Spinal cord (tissue), 9 donors: ENCODE measurements at regions not wholly inside any gene's neighbourhood (a gene's known extent, or its start where the extent isn't known, plus 50 kb on each side); places are given as distances from the start of the nearest gene placed in this dataset.

ENCODE experiments used
- DNase-seq, 6 donors: peaks; one replicate each; pipeline versions ENCODE4 v3.0.0 to v3.0.0-alpha.2; 2013 to 2015; ENCODE audit warnings: low spot score in 6 of 6, low read depth in 4 of 6
- H3K27ac ChIP-seq: one replicate; pipeline ENCODE4 v1.5.1; 2013; ENCODE audit warnings: low read depth, low read length, control low read depth
- H3K27me3 ChIP-seq: one replicate; pipeline ENCODE4 v1.6.1; 2013; ENCODE audit warnings: low read length; ENCODE audit not compliant: control insufficient read depth, insufficient read depth
- H3K36me3 ChIP-seq: one replicate; pipeline ENCODE4 v1.6.1; 2013; ENCODE audit warnings: low read length; ENCODE audit not compliant: control insufficient read depth, insufficient read depth
- H3K4me1 ChIP-seq: one replicate; pipeline ENCODE4 v1.6.1; 2013; ENCODE audit warnings: low read length; ENCODE audit not compliant: control insufficient read depth, insufficient read depth
- H3K4me3 ChIP-seq: one replicate; pipeline ENCODE4 v1.5.1; 2013; ENCODE audit warnings: low read depth, low read length, control low read depth
- H3K9me3 ChIP-seq: one replicate; pipeline ENCODE4 v1.6.1; 2013; ENCODE audit warnings: low read length; ENCODE audit not compliant: control insufficient read depth, insufficient read depth
- WGBS: methylation state at CpG from one replicate; pipeline ENCODE4 v1.1.5; 2013; ENCODE audit warnings: missing lambda C conversion rate; ENCODE audit not compliant: insufficient coverage; 5-methylcytosine and 5-hydroxymethylcytosine counted together
- donor health status: healthy.

DNA sequence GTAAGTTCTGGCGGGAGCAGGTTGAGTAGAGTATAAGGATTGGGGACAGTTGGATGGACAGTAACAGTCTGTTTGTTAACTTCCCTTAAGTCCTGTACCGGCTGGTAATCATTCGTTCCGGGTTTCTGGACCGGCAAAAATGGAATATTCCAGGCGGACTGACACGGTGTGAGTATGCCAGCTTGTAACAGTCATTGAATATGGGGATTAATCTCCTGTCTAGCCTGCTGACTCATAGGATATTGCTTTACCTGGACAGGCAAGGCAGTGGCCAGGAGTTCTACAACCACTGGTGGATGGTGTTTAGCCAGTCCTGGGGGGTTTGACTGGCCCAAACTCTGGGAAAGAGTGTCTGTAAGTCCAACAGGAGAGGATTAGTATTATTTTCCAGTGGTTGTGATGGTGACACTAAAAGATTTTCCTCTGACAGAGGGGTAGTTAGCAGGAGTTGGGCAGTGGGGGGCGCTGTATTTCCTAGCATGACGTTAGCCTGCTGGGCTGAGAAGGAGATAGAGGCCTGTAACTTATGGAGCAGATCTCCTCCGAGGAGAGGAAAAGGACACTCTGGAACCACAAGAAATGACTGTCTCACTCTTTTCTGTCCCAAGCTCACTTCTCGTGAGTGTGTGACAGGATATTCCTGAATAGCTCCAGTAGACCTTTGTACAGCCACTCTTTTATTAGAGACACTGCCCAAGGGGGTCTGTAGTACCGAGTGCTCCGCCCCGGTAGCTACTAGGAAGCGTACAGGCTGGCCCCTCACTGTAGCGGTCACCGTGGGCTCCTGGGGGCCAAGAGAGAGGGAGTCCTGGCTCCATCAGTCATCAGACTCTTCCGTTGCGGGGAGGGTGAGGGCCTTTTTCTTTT is 152.2 kb downstream of the TRIM27 start:
- Histone ChIP-seq H3K4me1 (peaks cover 6% of the 10 kb centered on the region), H3K4me3 (no peak overlapping the region), H3K9me3 (no peaks in the 10 kb centered on the region), H3K27ac (no peak overlapping the region), H3K36me3 (no peaks in the 10 kb centered on the region), H3K27me3 (peaks cover 100% of the 10 kb centered on the region)
- DNase-seq: no peak
- WGBS: 2% methylated on average over 17 of the region's 19 CpGs

DNA sequence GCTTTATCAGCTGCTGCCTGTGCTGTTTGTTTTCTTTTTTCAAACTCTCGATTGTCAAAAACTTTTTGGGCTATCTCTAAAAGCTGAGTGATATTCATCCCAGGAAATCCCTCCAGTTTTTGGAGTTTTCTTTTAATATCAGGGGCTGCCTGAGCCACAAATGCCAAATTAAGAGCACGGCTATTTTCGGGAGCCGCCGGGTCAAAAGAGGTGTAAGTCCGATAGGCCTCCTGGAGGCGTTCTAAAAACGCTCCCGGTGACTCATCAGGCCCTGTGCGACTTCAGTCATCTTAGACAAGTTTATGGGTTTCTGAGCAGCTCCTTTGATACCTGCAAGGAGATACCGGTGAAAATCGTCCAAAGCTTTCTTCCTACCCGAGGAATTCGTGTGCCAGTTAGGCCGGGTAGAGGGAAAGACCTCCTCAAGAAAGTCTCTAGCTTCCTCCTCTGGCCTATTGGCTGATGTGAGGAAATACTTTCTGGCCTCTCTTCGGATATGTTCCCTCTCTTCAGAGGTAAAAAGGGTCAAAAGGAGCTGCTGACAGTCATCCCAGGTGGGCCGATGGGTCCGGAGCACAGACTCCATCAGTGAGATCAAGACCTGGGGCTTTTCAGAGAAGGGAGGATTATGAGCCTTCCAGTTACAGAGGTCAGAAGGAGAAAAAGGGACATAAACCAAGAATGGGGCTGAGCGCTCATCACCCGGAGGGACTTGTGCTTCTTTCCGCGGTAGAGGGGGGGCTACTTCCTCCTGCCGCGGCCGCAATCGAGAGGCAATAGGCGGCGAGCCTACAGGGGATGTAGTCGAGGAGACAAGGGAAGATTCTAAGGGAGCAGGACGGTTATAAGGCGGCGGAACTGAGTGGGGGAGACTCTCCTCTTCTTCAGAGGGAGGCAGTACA is 151.1 kb downstream of the TRIM27 start:
- H3K4me3 ChIP-seq: no peak overlapping the region

DNA sequence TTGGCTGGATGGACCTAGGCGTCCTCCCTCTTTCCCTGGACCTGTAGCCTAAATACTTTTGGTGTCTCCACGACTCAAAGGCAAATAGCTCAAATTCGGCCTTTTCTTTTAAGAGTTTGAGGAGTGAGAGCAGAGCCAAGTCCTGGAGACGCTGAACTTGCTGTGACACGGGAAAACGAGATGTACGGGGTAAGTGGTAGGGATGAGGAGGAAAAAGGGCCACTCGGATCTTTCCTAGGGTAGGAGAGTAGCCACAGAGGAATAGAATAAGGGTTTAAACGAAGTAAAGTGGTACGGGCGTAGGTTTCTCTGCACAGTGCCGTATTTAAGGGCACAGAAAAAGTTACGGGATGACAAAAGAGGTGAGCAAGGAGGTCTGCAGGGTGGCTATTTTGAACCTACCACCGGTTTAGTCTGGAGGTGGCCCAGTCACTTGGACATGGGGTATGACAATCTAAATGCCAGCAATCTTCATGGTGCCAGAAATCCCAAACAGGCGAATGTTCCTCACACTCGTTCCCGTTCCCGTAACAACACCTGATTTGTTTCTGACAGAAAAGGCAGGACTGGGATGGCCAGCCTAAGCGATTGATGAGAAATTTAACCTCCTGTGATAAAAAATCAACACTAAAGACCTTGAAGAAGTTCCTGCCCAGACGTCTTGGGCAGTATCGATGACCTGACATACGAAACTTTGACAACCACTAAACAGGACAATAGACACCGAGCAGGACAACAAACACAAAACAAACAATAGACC is 149.3 kb downstream of the TRIM27 start:
- Histone ChIP-seq H3K4me3 (no peak overlapping the region), H3K9me3 (no peaks in the 10 kb centered on the region), H3K36me3 (no peaks in the 10 kb centered on the region), H3K4me1 (peaks cover 6% of the 10 kb centered on the region), H3K27ac (no peak overlapping the region), H3K27me3 (peaks cover 98% of the 10 kb centered on the region)
- WGBS: 4% methylated on average over 19 of the region's 23 CpGs
- no peak for DNase-seq

More for the DNA sequence above, 151.1 kb downstream of the TRIM27 start:
- no peaks in the 10 kb centered on the region for H3K9me3 ChIP-seq
- H3K27me3 ChIP-seq: peaks cover 100% of the 10 kb centered on the region
- WGBS: 1% methylated on average over 29 of the region's 32 CpGs
- peaks cover 6% of the 10 kb centered on the region for H3K4me1 ChIP-seq
- no peaks in the 10 kb centered on the region for H3K36me3 ChIP-seq
- H3K27ac ChIP-seq: no peak overlapping the region
- DNase-seq: no peak

DNA sequence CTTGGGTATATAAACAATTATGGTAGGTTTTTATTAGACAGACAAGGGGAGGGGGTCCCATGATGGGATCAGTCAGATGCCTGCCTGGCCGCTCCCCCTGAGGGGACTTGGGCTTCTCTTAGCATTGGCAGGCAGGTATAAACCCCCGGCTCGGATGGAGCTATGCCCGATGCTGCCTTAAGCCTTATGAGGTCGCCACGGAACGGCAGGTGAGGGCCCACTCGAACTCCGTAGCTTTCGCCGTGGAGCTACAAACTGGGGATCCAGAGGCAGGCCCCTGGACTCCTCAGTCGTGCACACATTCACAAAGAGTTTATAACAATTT is 148.8 kb downstream of the TRIM27 start:
- DNase-seq: no peak
- no peaks in the 10 kb centered on the region for H3K9me3 ChIP-seq
- H3K27ac ChIP-seq: no peak overlapping the region
- no peaks in the 10 kb centered on the region for H3K36me3 ChIP-seq
- H3K27me3 ChIP-seq: peaks cover 98% of the 10 kb centered on the region
- no peak overlapping the region for H3K4me3 ChIP-seq
- H3K4me1 ChIP-seq: peaks cover 6% of the 10 kb centered on the region
- 0% methylated on average over 9 of the region's 12 CpGs for WGBS

DNA sequence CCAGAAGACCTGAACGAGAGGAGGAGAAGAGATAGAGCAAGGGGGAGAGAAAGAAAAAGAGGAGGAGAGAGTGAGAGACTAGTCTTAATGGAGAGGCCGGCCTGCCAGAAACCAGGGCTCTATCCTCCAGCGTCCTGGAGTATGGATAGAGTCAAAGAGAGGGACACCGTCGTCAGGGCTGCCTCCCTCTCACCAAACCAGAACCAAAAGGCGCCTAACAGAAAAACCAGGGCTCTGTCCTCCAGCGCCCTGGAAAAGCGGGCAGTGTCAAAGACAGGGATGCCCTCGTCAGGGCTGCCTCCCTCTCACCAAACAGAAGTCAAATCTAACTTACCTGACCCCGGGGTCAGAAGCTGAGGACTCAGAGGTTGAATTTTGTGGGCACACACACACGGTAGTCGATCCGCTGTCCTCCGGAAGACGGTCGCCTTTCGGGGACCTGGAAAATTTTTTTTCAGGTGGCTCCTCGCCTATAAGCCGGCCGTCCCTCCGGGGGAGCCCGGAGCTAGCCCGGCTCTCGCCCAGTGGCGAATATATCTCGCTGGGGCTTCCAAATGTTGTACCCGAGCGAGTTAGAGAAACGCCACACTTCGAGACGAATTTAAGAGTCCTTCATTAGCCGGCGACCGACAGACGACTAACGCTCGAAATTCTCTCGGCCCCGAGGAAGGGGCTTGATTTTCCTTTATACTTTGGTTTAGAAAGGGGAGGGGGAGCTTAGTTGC is 148.2 kb downstream of the TRIM27 start:
- peaks cover 6% of the 10 kb centered on the region for H3K4me1 ChIP-seq
- H3K9me3 ChIP-seq: no peaks in the 10 kb centered on the region
- DNase-seq: no peak
- H3K27ac ChIP-seq: no peak overlapping the region
- no peak overlapping the region for H3K4me3 ChIP-seq
- peaks cover 98% of the 10 kb centered on the region for H3K27me3 ChIP-seq
- 0% methylated on average over 32 of the region's 39 CpGs for WGBS
- H3K36me3 ChIP-seq: no peaks in the 10 kb centered on the region

DNA sequence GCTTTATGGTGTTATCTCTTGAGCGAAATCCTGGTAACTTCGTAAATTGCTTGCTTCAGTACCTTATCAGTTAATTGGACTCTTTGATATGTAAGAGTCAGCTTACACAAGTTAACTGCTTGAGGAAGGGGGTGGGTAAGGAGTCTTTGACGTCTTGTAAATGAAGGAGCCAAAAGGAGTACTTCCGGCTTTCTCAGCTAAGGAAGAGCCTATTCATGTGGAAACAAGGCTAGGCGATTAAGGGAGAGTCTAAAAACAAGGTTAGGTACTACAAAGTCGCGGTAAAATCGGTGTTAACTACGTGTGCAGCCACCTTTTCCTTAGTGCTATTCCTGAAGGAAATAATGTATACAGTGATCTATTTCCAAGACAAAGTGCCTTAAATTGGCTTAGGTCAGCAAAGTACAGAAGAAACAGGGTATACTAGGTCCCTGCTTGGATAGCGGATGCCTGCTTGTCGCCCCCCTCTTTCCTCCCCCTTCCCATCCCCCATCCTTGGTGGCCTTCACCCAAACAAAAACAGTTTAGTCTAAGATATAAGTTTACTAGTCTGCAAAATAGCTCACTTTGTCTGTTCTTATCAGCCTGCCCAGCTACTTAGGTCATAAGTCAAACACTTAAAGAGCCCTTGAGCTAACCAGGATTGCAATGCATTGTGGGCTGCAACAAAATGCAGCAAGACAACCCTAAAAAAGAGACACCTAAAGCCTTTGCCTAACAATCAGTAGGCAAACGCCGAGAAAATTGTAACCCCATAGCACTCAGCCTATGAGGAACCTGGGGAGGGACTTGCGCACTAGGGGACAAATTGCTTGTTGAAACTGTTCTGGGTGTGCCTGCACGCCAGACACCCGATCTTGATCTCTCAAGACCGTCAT is 147.3 kb downstream of the TRIM27 start:
- Histone ChIP-seq H3K27me3 (peaks cover 95% of the 10 kb centered on the region), H3K4me1 (peaks cover 6% of the 10 kb centered on the region), H3K4me3 (no peak overlapping the region), H3K36me3 (no peaks in the 10 kb centered on the region), H3K9me3 (no peaks in the 10 kb centered on the region), H3K27ac (no peak overlapping the region)
- DNase-seq: no peak
- WGBS: 1% methylated on average over 12 of the region's 17 CpGs

DNA sequence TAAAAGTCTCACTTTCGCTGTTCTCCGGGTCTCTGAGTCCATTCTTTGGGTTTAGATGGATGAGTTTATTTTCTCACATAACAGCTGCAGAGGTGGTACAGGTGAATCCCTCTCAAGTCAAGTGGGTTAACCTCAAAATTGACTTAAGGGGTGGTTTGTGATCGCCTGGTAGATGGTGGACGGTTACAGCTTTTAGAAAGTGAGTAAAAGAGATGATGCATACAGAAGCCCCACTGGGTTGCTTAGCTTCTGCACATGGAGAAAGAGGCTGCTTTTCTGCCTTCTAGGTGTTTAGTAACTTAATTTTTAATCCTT is 146.7 kb downstream of the TRIM27 start:
- no peaks in the 10 kb centered on the region for H3K9me3 ChIP-seq
- H3K4me3 ChIP-seq: no peak overlapping the region
- peaks cover 95% of the 10 kb centered on the region for H3K27me3 ChIP-seq
- DNase-seq: no peak
- H3K27ac ChIP-seq: no peak overlapping the region
- H3K4me1 ChIP-seq: peaks cover 6% of the 10 kb centered on the region
- WGBS: 0% methylated on average over 2 of the region's 4 CpGs
- no peaks in the 10 kb centered on the region for H3K36me3 ChIP-seq

DNA sequence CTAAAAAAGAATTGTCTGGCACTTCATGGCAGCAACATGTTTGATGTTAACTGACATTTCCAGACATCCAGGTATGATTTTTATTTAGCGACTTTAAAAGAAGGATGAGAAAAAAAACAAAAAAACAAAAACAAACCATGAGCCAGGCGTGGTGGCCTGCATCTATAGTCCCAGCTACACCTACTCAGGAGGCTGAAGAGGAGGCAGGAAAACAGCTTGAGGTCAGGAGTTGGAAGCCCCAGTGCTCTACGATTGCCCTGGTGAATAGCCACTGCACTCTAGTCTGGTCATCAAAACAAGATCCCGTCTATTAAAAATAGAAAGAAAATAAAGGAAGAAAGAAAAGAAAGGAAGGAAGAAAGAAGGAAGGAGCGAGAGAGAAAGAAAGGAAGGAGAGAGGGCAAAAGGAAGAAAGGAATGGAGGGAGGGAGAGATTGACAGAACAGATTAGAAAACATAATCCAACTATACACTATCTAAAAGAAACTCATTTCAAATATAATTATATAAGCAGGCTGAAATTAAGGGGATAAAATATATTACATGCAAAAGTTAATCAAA is 141.6 kb downstream of the TRIM27 start:
- 0% methylated on average over 1 of the region's 5 CpGs for WGBS
- H3K27me3 ChIP-seq: peaks cover 91% of the 10 kb centered on the region
- H3K27ac ChIP-seq: no peak overlapping the region
- H3K4me3 ChIP-seq: no peak overlapping the region
- DNase-seq: no peak
- no peaks in the 10 kb centered on the region for H3K36me3 ChIP-seq
- H3K9me3 ChIP-seq: no peaks in the 10 kb centered on the region
- no peaks in the 10 kb centered on the region for H3K4me1 ChIP-seq
